IMR-90 (cell line): ENCODE measurements at regions not wholly inside any gene's neighbourhood (a gene's known extent, or its start where the extent isn't known, plus 50 kb on each side); places are given as distances from the start of the nearest gene placed in this dataset.

ENCODE experiments used
- CTCF ChIP-seq: conservative IDR thresholded peaks from 2 replicates; pipeline ENCODE4 v1.5.1; 2012; ENCODE audit warnings: mild to moderate bottlenecking, low read depth, low read length, improper control_type of control experiment
- POLR2A ChIP-seq: IDR thresholded peaks from 2 replicates; pipeline ENCODE4 v1.6.1; 2012; ENCODE audit warnings: mild to moderate bottlenecking, low read depth, low read length

- TF ChIP-seq POLR2A (no peak), CTCF (no peak)
These were observed 191.4 kb downstream of the MIS18A start for GRCh38 chr21:32087447-32087846.
